ENCODE measurements at regions not wholly inside any gene's neighbourhood (a gene's known extent, or its start where the extent isn't known, plus 50 kb on each side); places are given as distances from the start of the nearest gene placed in this dataset.

- DNase-seq (ENCODE audit: low spot score), result no peak
These were observed 579.5 kb downstream of the PDCD6IP start for GRCh38 chr3:34377961-34378360.

GRCh38 chr3:34381243-34381642 lies 582.8 kb downstream of the PDCD6IP start:
- no peak for DNase-seq (ENCODE audit: low spot score)

- DNase-seq (ENCODE audit: low spot score), result no peak
These were observed 584.4 kb downstream of the PDCD6IP start for GRCh38 chr3:34382859-34383258.

- DNase-seq (ENCODE audit: low spot score), result no peak
These were observed 587.9 kb downstream of the PDCD6IP start for GRCh38 chr3:34386309-34386708.

- DNase-seq (ENCODE audit: low spot score), result no peak
These were observed 589.6 kb downstream of the PDCD6IP start for GRCh38 chr3:34387826-34388564.

GRCh38 chr3:34388830-34389229 lies 590.4 kb downstream of the PDCD6IP start:
- DNase-seq (ENCODE audit: low spot score), result no peak

GRCh38 chr3:34394978-34395748 lies 596.7 kb downstream of the PDCD6IP start:
- DNase-seq (ENCODE audit: low spot score), result no peak

GRCh38 chr3:34396288-34396687 lies 597.9 kb downstream of the PDCD6IP start:
- no peak for DNase-seq (ENCODE audit: low spot score)

GRCh38 chr3:34396956-34397355 lies 598.5 kb downstream of the PDCD6IP start:
- no peak for DNase-seq (ENCODE audit: low spot score)

- no peak for DNase-seq (ENCODE audit: low spot score)
These were observed 601.0 kb downstream of the PDCD6IP start for GRCh38 chr3:34399401-34399800.

GRCh38 chr3:34405159-34405558 lies 606.7 kb downstream of the PDCD6IP start:
- DNase-seq (ENCODE audit: low spot score), result no peak

- DNase-seq (ENCODE audit: low spot score), result no peak
These were observed 608.9 kb downstream of the PDCD6IP start for GRCh38 chr3:34407281-34407680.

- DNase-seq (ENCODE audit: low spot score), result no peak
These were observed 609.7 kb downstream of the PDCD6IP start for GRCh38 chr3:34408088-34408487.

GRCh38 chr3:34411596-34411995 lies 613.2 kb downstream of the PDCD6IP start:
- no peak for DNase-seq (ENCODE audit: low spot score)

- DNase-seq (ENCODE audit: low spot score), result no peak
These were observed 621.4 kb downstream of the PDCD6IP start for GRCh38 chr3:34419801-34420200.

GRCh38 chr3:34421762-34422161 lies 623.3 kb downstream of the PDCD6IP start:
- no peak for DNase-seq (ENCODE audit: low spot score)

GRCh38 chr3:34439796-34440195 lies 641.4 kb downstream of the PDCD6IP start:
- DNase-seq (ENCODE audit: low spot score), result no peak

- no peak for DNase-seq (ENCODE audit: low spot score)
These were observed 645.7 kb downstream of the PDCD6IP start for GRCh38 chr3:34444137-34444536.

- DNase-seq (ENCODE audit: low spot score), result no peak
These were observed 650.9 kb downstream of the PDCD6IP start for GRCh38 chr3:34449305-34449704.

- no peak for DNase-seq (ENCODE audit: low spot score)
These were observed 665.0 kb downstream of the PDCD6IP start for GRCh38 chr3:34463414-34463813.

- DNase-seq (ENCODE audit: low spot score), result no peak
These were observed 666.2 kb downstream of the PDCD6IP start for GRCh38 chr3:34464646-34465045.

- no peak for DNase-seq (ENCODE audit: low spot score)
These were observed 677.4 kb downstream of the PDCD6IP start for GRCh38 chr3:34475851-34476250.

GRCh38 chr3:34483311-34483887 lies 685.0 kb downstream of the PDCD6IP start:
- DNase-seq (ENCODE audit: low spot score), result no peak

Measured in ureter (tissue), 1 donor.